Neuronal stem cell (in vitro differentiated cells): ENCODE measurements at regions not wholly inside any gene's neighbourhood (a gene's known extent, or its start where the extent isn't known, plus 50 kb on each side); places are given as distances from the start of the nearest gene placed in this dataset.
"Not testable (repeated sequence)": the region's sequence is repeated elsewhere in the genome, so short reads cannot be mapped to it uniquely, and the experiment has no call there.

Source experiments
- DNase-seq: peaks from one replicate; pipeline ENCODE4 v3.0.0-alpha.2; 2013; ENCODE audit warnings: low spot score
- H2AFZ ChIP-seq: one replicate; pipeline ENCODE4 v1.6.1; 2013; ENCODE audit warnings: mild to moderate bottlenecking, low read length, inconsistent platforms
- H2AK5ac ChIP-seq: 2 replicates; pipeline ENCODE4 v1.6.1; 2013; ENCODE audit warnings: low read depth, mild to moderate bottlenecking, inconsistent platforms, low read length, moderate library complexity, mixed read lengths
- H2BK120ac ChIP-seq: 2 replicates; pipeline ENCODE4 v1.6.1; 2013; ENCODE audit warnings: low read depth, mild to moderate bottlenecking, inconsistent platforms, low read length, moderate library complexity, mixed read lengths
- H2BK12ac ChIP-seq: one replicate; pipeline ENCODE4 v1.6.1; 2013; ENCODE audit warnings: low read length, inconsistent platforms
- H2BK15ac ChIP-seq: 2 replicates; pipeline ENCODE4 v1.6.1; 2013; ENCODE audit warnings: mild to moderate bottlenecking, low read length, inconsistent platforms, mixed read lengths
- H2BK5ac ChIP-seq: one replicate; pipeline ENCODE4 v1.6.1; 2013; ENCODE audit warnings: inconsistent platforms, mild to moderate bottlenecking, low read length, moderate library complexity
- H3K14ac ChIP-seq: one replicate; pipeline ENCODE4 v1.6.1; 2013; ENCODE audit warnings: low read length, inconsistent platforms
- H3K18ac ChIP-seq: 2 replicates; pipeline ENCODE4 v1.6.1; 2013; ENCODE audit warnings: low read length, inconsistent platforms
- H3K23ac ChIP-seq: 2 replicates; pipeline ENCODE4 v1.6.1; 2013; ENCODE audit warnings: low read depth, mild to moderate bottlenecking, mixed read lengths, low read length, inconsistent platforms; ENCODE audit not compliant: poor library complexity
- H3K27ac ChIP-seq: replicated peaks from 3 replicates; pipeline ENCODE4 v1.5.1; 2013; ENCODE audit warnings: low read length, inconsistent platforms
- H3K27me3 ChIP-seq, 3 experiments: 2 replicates each; pipeline ENCODE4 v1.6.1; 2013; ENCODE audit warnings: low read length in 3 of 3, mild to moderate bottlenecking in 2 of 3, inconsistent platforms in 1 of 3, low read depth in 1 of 3, mixed read lengths in 1 of 3, moderate library complexity in 1 of 3; ENCODE audit not compliant: control insufficient read depth in 3 of 3, insufficient read depth in 3 of 3
- H3K36me3 ChIP-seq, 2 donors: replicated peaks in 1 of 2; 2 replicates each; pipeline ENCODE4 v1.6.1; 2013; ENCODE audit warnings: low read length in 2 of 2; ENCODE audit not compliant: control insufficient read depth in 2 of 2, insufficient read depth in 2 of 2
- H3K4ac ChIP-seq: 2 replicates; pipeline ENCODE4 v1.6.1; 2013; ENCODE audit warnings: inconsistent platforms, mild to moderate bottlenecking, low read length, moderate library complexity
- H3K4me1 ChIP-seq, 2 donors: 1 replicate in 1 of 2; 2 replicates in 1 of 2; pipeline ENCODE4 v1.6.1; 2013; ENCODE audit warnings: low read length in 2 of 2, low read depth in 1 of 2; ENCODE audit not compliant: control insufficient read depth in 2 of 2, insufficient read depth in 1 of 2
- H3K4me2 ChIP-seq: one replicate; pipeline ENCODE4 v1.6.1; 2013; ENCODE audit warnings: mild to moderate bottlenecking, low read length, inconsistent platforms; ENCODE audit not compliant: insufficient read depth, poor library complexity, severe bottlenecking
- H3K4me3 ChIP-seq, 2 donors: 2 replicates each; pipeline ENCODE4 v1.5.1; 2013; ENCODE audit warnings: low read length in 2 of 2, mild to moderate bottlenecking in 2 of 2, inconsistent platforms in 1 of 2, moderate library complexity in 1 of 2
- H3K79me1 ChIP-seq: one replicate; pipeline ENCODE4 v1.6.1; 2013; ENCODE audit warnings: low read depth, mild to moderate bottlenecking, inconsistent platforms, low read length, moderate library complexity
- H3K9ac ChIP-seq: one replicate; pipeline ENCODE4 v1.6.1; 2013; ENCODE audit warnings: mild to moderate bottlenecking, low read depth, low read length, inconsistent platforms; ENCODE audit not compliant: poor library complexity
- H3K9me3 ChIP-seq, 2 donors: replicated peaks in 1 of 2; 2 replicates each; pipeline versions ENCODE3 to v1.6.1; 2013; ENCODE audit warnings: low read length in 2 of 2, mild to moderate bottlenecking in 2 of 2, inconsistent platforms in 1 of 2, low read depth in 1 of 2, mixed read lengths in 1 of 2, moderate library complexity in 1 of 2; ENCODE audit not compliant: control insufficient read depth in 2 of 2, insufficient read depth in 1 of 2
- H4K8ac ChIP-seq: one replicate; pipeline ENCODE4 v1.6.1; 2013; ENCODE audit warnings: low read depth, mild to moderate bottlenecking, inconsistent platforms, low read length, moderate library complexity
- H4K91ac ChIP-seq: one replicate; pipeline ENCODE4 v1.6.1; 2013; ENCODE audit warnings: low read length, low read depth, mild to moderate bottlenecking, inconsistent platforms; ENCODE audit not compliant: poor library complexity
- WGBS, 2 donors: extraction: QIAGEN DNeasy Blood & Tissue Kit; methylation state at CpG; one replicate each; pipeline ENCODE4 v1.1.7; 2013; ENCODE audit warnings: missing lambda C conversion rate in 2 of 2, mixed read lengths in 1 of 2; ENCODE audit not compliant: insufficient read length in 2 of 2, insufficient replicate concordance in 1 of 2; ENCODE audit errors: extremely low coverage in 2 of 2; 5-methylcytosine and 5-hydroxymethylcytosine counted together

- no CpG with 5 or more reads among the region's 7 CpGs for WGBS, 2 donors
- Histone ChIP-seq H3K14ac (no peak overlapping the region), H3K23ac (no peak overlapping the region), H3K4me2 (no peak overlapping the region), H3K4me3 (peak overlapping the region in 1 of 2 donors; percentile 19), H2BK120ac (no peak overlapping the region), H2BK5ac (no peak overlapping the region), H3K4me1 (peaks cover 15 to 22% of the 10 kb centered on the region in 2 donors), H3K27ac (no peak overlapping the region), H2BK12ac (no peak overlapping the region), H3K27me3 (no peaks in the 10 kb centered on the region), H2AK5ac (no peak overlapping the region), H4K8ac (no peak overlapping the region), H3K9ac (no peak overlapping the region), H3K4ac (no peak overlapping the region), H2BK15ac (no peak overlapping the region), H3K18ac (no peak overlapping the region), H3K79me1 (no peaks in the 10 kb centered on the region), H3K36me3 (no peaks in the 10 kb centered on the region), H3K9me3 (no peaks in the 10 kb centered on the region), H2AFZ (no peak overlapping the region), H4K91ac (no peak overlapping the region)
- no peak for DNase-seq
Measured at GRCh38 chr2:16053437-16054257, 113.3 kb downstream of the MYCN start.

GRCh38 chr2:16052571-16053052 is 112.3 kb downstream of the MYCN start:
- not testable (repeated sequence) for H2BK12ac ChIP-seq, H3K9me3 ChIP-seq, H3K14ac ChIP-seq, H2BK120ac ChIP-seq, H3K9ac ChIP-seq, H2AK5ac ChIP-seq, H2BK15ac ChIP-seq, H3K27ac ChIP-seq, DNase-seq, H3K79me1 ChIP-seq, H2BK5ac ChIP-seq, H3K36me3 ChIP-seq, H3K4ac ChIP-seq, H4K91ac ChIP-seq, H4K8ac ChIP-seq, H2AFZ ChIP-seq, H3K4me3 ChIP-seq, H3K23ac ChIP-seq, H3K4me2 ChIP-seq, H3K27me3 ChIP-seq, H3K18ac ChIP-seq
- H3K4me1 ChIP-seq: peaks cover 14 to 22% of the 10 kb centered on the region in 2 donors
- WGBS, 2 donors: no CpG with 5 or more reads among the region's 6 CpGs

- Histone ChIP-seq H4K8ac (no peak overlapping the region), H3K4me1 (peaks cover 14 to 22% of the 10 kb centered on the region in 2 donors), H2AK5ac (no peak overlapping the region), H4K91ac (no peak overlapping the region), H3K9ac (no peak overlapping the region), H2BK12ac (no peak overlapping the region), H2AFZ (no peak overlapping the region), H3K27ac (no peak overlapping the region), H3K36me3 (no peaks in the 10 kb centered on the region), H2BK15ac (no peak overlapping the region), H3K18ac (no peak overlapping the region), H3K9me3 (no peaks in the 10 kb centered on the region), H2BK120ac (no peak overlapping the region), H3K14ac (no peak overlapping the region), H3K4me2 (no peak overlapping the region), H2BK5ac (no peak overlapping the region), H3K27me3 (no peaks in the 10 kb centered on the region), H3K23ac (no peak overlapping the region), H3K4me3 (no peak overlapping the region), H3K4ac (no peak overlapping the region), H3K79me1 (no peaks in the 10 kb centered on the region)
- no peak for DNase-seq
- no CpG with 5 or more reads among the region's 6 CpGs for WGBS, 2 donors
Measured at GRCh38 chr2:16051841-16052564, 111.7 kb downstream of the MYCN start.

- H2BK120ac ChIP-seq: no peak overlapping the region
- H3K23ac ChIP-seq: no peak overlapping the region
- no peak overlapping the region for H2BK15ac ChIP-seq
- H3K27ac ChIP-seq: no peak overlapping the region
- H3K9ac ChIP-seq: no peak overlapping the region
- no peak overlapping the region for H2BK12ac ChIP-seq
- H3K4me3 ChIP-seq: no peak overlapping the region
- no CpG with 5 or more reads among the region's 11 CpGs for WGBS, 2 donors
- H3K14ac ChIP-seq: no peak overlapping the region
- no peak for DNase-seq
- peak overlapping the region; percentile 1 for H3K18ac ChIP-seq
- H3K4me2 ChIP-seq: no peak overlapping the region
- H2AK5ac ChIP-seq: no peak overlapping the region
- no peaks in the 10 kb centered on the region for H3K27me3 ChIP-seq
- H2AFZ ChIP-seq: peak overlapping the region; percentile 40
- peaks cover 0 to 5% of the 10 kb centered on the region in 2 donors for H3K9me3 ChIP-seq
- H3K4me1 ChIP-seq: peaks cover 14 to 17% of the 10 kb centered on the region in 2 donors
- no peak overlapping the region for H4K8ac ChIP-seq
- no peaks in the 10 kb centered on the region for H3K36me3 ChIP-seq
- H3K79me1 ChIP-seq: no peaks in the 10 kb centered on the region
- H3K4ac ChIP-seq: no peak overlapping the region
- no peak overlapping the region for H2BK5ac ChIP-seq
- H4K91ac ChIP-seq: no peak overlapping the region
Measured at GRCh38 chr2:16050908-16051489, 110.6 kb downstream of the MYCN start.
